PC-3 (cell line): ENCODE measurements at regions not wholly inside any gene's neighbourhood (a gene's known extent, or its start where the extent isn't known, plus 50 kb on each side); places are given as distances from the start of the nearest gene placed in this dataset.

Source experiments
- ATAC-seq: fragments of 200-7000 bp; cut with Tn5 transposase; 2 replicates; pipeline ENCODE4 v1.9.1; 2020; ENCODE audit warnings: mild to moderate bottlenecking, moderate library complexity
- BruUV-seq: library from RNA; stranded (reverse); fragments of 400-500 nt; replicated peaks from 2 replicates; lab custom pipeline; 2021; lab: Mats Ljungman, UMichigan
- CTCF ChIA-PET: fragments of 300-600 bp; sonication (Branson Sonifier 250); formaldehyde crosslinking; loops from one replicate; lab custom pipeline; 2022; ENCODE audit warnings: antibody characterized with exemption; lab: Charles Lee
- POLR2A ChIA-PET: fragments of 300-600 bp; sonication (Branson Sonifier 250); formaldehyde crosslinking; loops from one replicate; lab custom pipeline; 2022; ENCODE audit warnings: antibody characterized with exemption; ENCODE audit not compliant: unreplicated experiment; lab: Charles Lee
- DNase-seq: peaks from one replicate; pipeline ENCODE4 v3.0.0-alpha.2; 2015
- H2AFZ ChIP-seq: fragments of 300-600 bp; sonication (generic); 2 replicates; pipeline ENCODE4 v1.6.0; 2016; ENCODE audit warnings: antibody characterized with exemption, low read length
- H3F3A ChIP-seq: fragments of 300-600 bp; sonication (generic); one replicate; pipeline ENCODE4 v1.6.0; 2017; ENCODE audit warnings: antibody characterized with exemption, low read length, control low read depth, mild to moderate bottlenecking; ENCODE audit not compliant: unreplicated experiment
- H3K27ac ChIP-seq: fragments of 300-600 bp; sonication (generic); 2 replicates; pipeline ENCODE4 v1.5.1; 2016; ENCODE audit warnings: mild to moderate bottlenecking, low read length
- H3K27me3 ChIP-seq: fragments of 300-600 bp; sonication (generic); 2 replicates; pipeline ENCODE4 v1.6.1; 2016; ENCODE audit warnings: low read length, mixed read lengths
- H3K36me3 ChIP-seq: fragments of 300-600 bp; sonication (generic); 2 replicates; pipeline ENCODE4 v1.6.1; 2016; ENCODE audit warnings: low read depth, mixed run types, low read length, mixed read lengths
- H3K4me1 ChIP-seq: fragments of 300-600 bp; sonication (generic); 2 replicates; pipeline ENCODE4 v1.5.1; 2016; ENCODE audit warnings: low read length; ENCODE audit not compliant: insufficient read depth
- H3K4me2 ChIP-seq: fragments of 300-600 bp; sonication (generic); 2 replicates; pipeline ENCODE4 v1.6.0; 2016; ENCODE audit warnings: low read length
- H3K4me3 ChIP-seq: fragments of 300-600 bp; sonication (generic); 2 replicates; pipeline ENCODE4 v1.5.1; 2016; ENCODE audit warnings: mild to moderate bottlenecking, low read length, mixed read lengths
- H3K79me2 ChIP-seq: fragments of 300-600 bp; sonication (generic); 2 replicates; pipeline ENCODE4 v1.6.1; 2017; ENCODE audit warnings: low read length, mixed read lengths
- H3K9ac ChIP-seq: fragments of 300-600 bp; sonication (generic); 2 replicates; pipeline ENCODE4 v1.6.0; 2016; ENCODE audit warnings: mild to moderate bottlenecking, low read length
- H3K9me2 ChIP-seq: fragments of 300-600 bp; sonication (generic); replicated peaks from 2 replicates; pipeline ENCODE4 v1.6.1; 2016; ENCODE audit warnings: mixed run types, low read length, mixed read lengths
- H3K9me3 ChIP-seq: fragments of 300-600 bp; sonication (generic); 2 replicates; pipeline ENCODE4 v1.6.1; 2016; ENCODE audit warnings: low read length, mixed read lengths
- H4K20me1 ChIP-seq: fragments of 300-600 bp; sonication (generic); 2 replicates; pipeline ENCODE4 v1.6.1; 2016; ENCODE audit warnings: low read length, mixed read lengths
- EZH2 ChIP-seq: fragments of 300-600 bp; sonication (generic); IDR thresholded peaks from one replicate; pipeline ENCODE4 v1.6.1; 2017; ENCODE audit warnings: antibody characterized with exemption, mild to moderate bottlenecking, low read length; ENCODE audit not compliant: unreplicated experiment
- EZH2phosphoT487 ChIP-seq: fragments of 300-600 bp; sonication (generic); IDR thresholded peaks from 2 replicates; pipeline ENCODE4 v1.6.1; 2018; ENCODE audit warnings: mild to moderate bottlenecking, antibody characterized with exemption, low read length, borderline replicate concordance
- intact Hi-C: fragments of 100-400 bp; cut with micrococcal nuclease; formaldehyde crosslinking; loops from 2 replicates; pipeline ENCODE4 v1.9.0; 2023
- TF ChIP-seq, protein P1 (sequence below): fragments of 300-600 bp; sonication (generic); conservative IDR thresholded peaks from 2 replicates; pipeline ENCODE4 v1.5.1; 2017; ENCODE audit warnings: antibody characterized with exemption, low read depth, mild to moderate bottlenecking, low read length

DNA sequence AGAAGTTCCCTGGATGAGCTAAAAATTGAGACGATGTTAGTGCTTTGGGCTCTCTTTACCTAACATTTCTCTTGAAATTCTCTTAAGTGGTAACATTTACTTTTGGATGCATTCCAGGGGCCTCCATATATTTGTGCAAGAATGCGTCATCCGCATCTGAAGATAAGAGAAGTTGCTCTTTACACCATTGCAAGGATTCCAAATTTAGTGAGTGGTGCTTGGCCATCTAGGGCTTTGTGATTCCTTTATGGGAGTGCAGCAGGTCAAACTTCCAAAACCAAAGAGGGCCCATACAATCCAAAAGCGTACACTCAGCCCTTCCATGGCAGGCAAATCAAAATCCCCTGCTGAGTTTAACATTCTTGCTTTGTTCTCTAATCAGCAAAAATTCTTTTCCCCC, 102.0 kb upstream of the DMAC1 start:
- DNase-seq, result no peak
- ChIA-PET POLR2A (no interaction called here), CTCF (no interaction called here)

DNA sequence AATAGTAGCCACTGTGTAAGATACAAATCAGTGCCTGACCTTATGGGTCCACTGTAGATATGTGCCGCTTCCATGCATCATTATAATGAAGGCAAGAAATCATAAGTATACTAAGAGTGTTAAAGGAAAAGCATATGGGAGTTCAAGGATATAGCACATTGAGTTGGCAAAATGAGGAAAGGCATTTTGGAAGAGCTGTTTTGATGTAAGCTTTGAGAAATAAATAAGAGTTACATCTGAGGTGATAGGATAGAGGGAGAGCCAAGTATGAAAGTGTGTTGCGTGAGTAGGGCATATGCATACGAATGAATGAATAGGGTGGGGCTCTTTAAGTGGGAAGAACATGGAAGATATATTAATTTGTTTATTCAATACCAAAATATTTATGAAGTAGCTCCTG, 101.0 kb upstream of the DMAC1 start:
- Histone ChIP-seq H3K4me3 (no peak overlapping the region), H3K27me3 (no peaks in the 10 kb centered on the region), H3K4me2 (no peak overlapping the region), H2AFZ (no peak overlapping the region), H3K9me3 (no peaks in the 10 kb centered on the region), H3K4me1 (no peaks in the 10 kb centered on the region), H4K20me1 (no peaks in the 10 kb centered on the region), H3K9me2 (no peaks in the 10 kb centered on the region), H3K36me3 (no peaks in the 10 kb centered on the region), H3K27ac (no peak overlapping the region), H3F3A (no peaks in the 10 kb centered on the region), H3K79me2 (no peaks in the 10 kb centered on the region), H3K9ac (no peak overlapping the region)
- ChIA-PET POLR2A (no interaction called here), CTCF (no interaction called here)
- ATAC-seq (no peak), DNase-seq (no peak)
- intact Hi-C loops, result no loop called here
- BruUV-seq, result no TSS peak
- TF ChIP-seq EZH2phosphoT487 (no peak), EZH2 (no peak)
- TF ChIP-seq, protein P1, sequence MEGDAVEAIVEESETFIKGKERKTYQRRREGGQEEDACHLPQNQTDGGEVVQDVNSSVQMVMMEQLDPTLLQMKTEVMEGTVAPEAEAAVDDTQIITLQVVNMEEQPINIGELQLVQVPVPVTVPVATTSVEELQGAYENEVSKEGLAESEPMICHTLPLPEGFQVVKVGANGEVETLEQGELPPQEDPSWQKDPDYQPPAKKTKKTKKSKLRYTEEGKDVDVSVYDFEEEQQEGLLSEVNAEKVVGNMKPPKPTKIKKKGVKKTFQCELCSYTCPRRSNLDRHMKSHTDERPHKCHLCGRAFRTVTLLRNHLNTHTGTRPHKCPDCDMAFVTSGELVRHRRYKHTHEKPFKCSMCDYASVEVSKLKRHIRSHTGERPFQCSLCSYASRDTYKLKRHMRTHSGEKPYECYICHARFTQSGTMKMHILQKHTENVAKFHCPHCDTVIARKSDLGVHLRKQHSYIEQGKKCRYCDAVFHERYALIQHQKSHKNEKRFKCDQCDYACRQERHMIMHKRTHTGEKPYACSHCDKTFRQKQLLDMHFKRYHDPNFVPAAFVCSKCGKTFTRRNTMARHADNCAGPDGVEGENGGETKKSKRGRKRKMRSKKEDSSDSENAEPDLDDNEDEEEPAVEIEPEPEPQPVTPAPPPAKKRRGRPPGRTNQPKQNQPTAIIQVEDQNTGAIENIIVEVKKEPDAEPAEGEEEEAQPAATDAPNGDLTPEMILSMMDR, result no peak

More for the DNA sequence above, 102.0 kb upstream of the DMAC1 start:
- Histone ChIP-seq H3K9me2 (no peaks in the 10 kb centered on the region), H3K36me3 (no peaks in the 10 kb centered on the region), H3K4me2 (no peak overlapping the region), H4K20me1 (no peaks in the 10 kb centered on the region), H3K79me2 (no peaks in the 10 kb centered on the region), H3K9me3 (no peaks in the 10 kb centered on the region), H3K27ac (no peak overlapping the region), H3K9ac (no peak overlapping the region), H3K4me1 (no peaks in the 10 kb centered on the region), H3F3A (no peaks in the 10 kb centered on the region), H3K27me3 (no peaks in the 10 kb centered on the region), H3K4me3 (no peak overlapping the region), H2AFZ (no peak overlapping the region)
- intact Hi-C loops, result no loop called here
- BruUV-seq, result no TSS peak
- no peak for ATAC-seq
- TF ChIP-seq EZH2phosphoT487, result no peak
- TF ChIP-seq, protein P1, result no peak
- no peak for TF ChIP-seq EZH2

DNA sequence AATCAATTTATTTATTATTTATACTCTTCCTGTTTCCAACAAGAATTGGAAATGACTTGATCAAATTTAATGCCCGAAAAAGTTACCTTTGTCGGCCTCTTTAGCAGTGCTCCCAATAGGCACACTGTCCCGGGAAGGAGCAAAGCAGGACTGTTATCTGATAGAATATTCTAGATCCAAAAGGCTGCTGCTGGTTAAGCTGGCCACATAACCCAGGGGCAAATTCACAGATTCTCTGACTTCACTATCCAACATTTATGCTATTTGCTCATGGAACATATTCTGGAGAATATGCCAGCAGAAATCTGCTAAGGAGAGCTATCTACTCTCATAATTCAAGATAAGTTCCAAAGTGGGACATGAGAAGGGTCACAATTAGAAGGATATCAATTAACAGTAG, 100.2 kb upstream of the DMAC1 start:
- BruUV-seq, result no TSS peak
- H3F3A ChIP-seq, result no peaks in the 10 kb centered on the region
- H3K27ac ChIP-seq, result no peak overlapping the region
- H3K9me2 ChIP-seq, result no peaks in the 10 kb centered on the region
- H3K4me1 ChIP-seq, result no peaks in the 10 kb centered on the region
- ChIA-PET POLR2A (no interaction called here), CTCF (no interaction called here)
- H3K36me3 ChIP-seq, result no peaks in the 10 kb centered on the region
- H2AFZ ChIP-seq, result no peak overlapping the region
- H3K4me3 ChIP-seq, result no peak overlapping the region
- H3K27me3 ChIP-seq, result no peaks in the 10 kb centered on the region
- no peaks in the 10 kb centered on the region for H3K79me2 ChIP-seq
- DNase-seq (no peak), ATAC-seq (no peak)
- no peaks in the 10 kb centered on the region for H3K9me3 ChIP-seq
- intact Hi-C loops, result no loop called here
- H3K9ac ChIP-seq, result no peak overlapping the region
- no peaks in the 10 kb centered on the region for H4K20me1 ChIP-seq
- no peak for TF ChIP-seq EZH2
- TF ChIP-seq, protein P1, result no peak
- TF ChIP-seq EZH2phosphoT487, result no peak
- H3K4me2 ChIP-seq, result no peak overlapping the region
